ENCODE measurements at regions not wholly inside any gene's neighbourhood (a gene's known extent, or its start where the extent isn't known, plus 50 kb on each side); places are given as distances from the start of the nearest gene placed in this dataset.

- DNase-seq (ENCODE audit: low read depth in 2 of 3, low spot score in 1 of 3): no peak
Observed at GRCh38 chr16:65202461-65202860, 80.6 kb upstream of the CDH11 start.

DNA sequence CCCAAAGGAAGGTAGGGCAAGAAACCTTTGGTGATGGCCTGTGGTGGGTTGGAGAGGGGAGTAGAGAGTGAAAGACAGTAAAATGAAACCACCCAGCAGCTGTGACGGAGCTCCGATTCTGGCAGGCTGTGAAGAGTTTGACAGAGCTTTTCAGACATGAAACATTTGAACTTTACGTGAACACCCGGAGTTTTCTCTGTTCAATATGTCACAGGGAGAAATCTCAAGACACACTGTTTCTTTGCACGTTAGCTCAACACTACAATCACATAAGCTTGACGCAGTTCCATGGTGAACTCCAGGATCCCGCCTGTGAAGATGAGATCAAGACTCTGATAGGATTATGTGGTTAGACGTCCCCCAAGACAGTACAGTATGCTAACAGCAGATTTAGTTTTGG lies 79.6 kb upstream of the CDH11 start:
- DNase-seq (ENCODE audit: low read depth in 2 of 3, low spot score in 1 of 3): no peak

GRCh38 chr16:65200857-65201256 lies 79.0 kb upstream of the CDH11 start:
- DNase-seq (ENCODE audit: low read depth in 2 of 3, low spot score in 1 of 3): no peak

GRCh38 chr16:65200156-65200773 lies 78.4 kb upstream of the CDH11 start:
- DNase-seq (ENCODE audit: low read depth in 2 of 3, low spot score in 1 of 3): no peak

- DNase-seq (ENCODE audit: low read depth in 2 of 3, low spot score in 1 of 3): no peak
Observed at GRCh38 chr16:65196420-65197075, 74.7 kb upstream of the CDH11 start.

- no peak for DNase-seq (ENCODE audit: low read depth in 2 of 3, low spot score in 1 of 3)
Observed at GRCh38 chr16:65195998-65196397, 74.1 kb upstream of the CDH11 start.

- no peak for DNase-seq (ENCODE audit: low read depth in 2 of 3, low spot score in 1 of 3)
Observed at GRCh38 chr16:65185241-65185778, 63.4 kb upstream of the CDH11 start.

- DNase-seq (ENCODE audit: low read depth in 2 of 3, low spot score in 1 of 3): no peak
Observed at GRCh38 chr16:65181071-65181561, 59.3 kb upstream of the CDH11 start.

GRCh38 chr16:65178151-65178550 lies 56.3 kb upstream of the CDH11 start:
- DNase-seq (ENCODE audit: low read depth in 2 of 3, low spot score in 1 of 3): no peak

DNA sequence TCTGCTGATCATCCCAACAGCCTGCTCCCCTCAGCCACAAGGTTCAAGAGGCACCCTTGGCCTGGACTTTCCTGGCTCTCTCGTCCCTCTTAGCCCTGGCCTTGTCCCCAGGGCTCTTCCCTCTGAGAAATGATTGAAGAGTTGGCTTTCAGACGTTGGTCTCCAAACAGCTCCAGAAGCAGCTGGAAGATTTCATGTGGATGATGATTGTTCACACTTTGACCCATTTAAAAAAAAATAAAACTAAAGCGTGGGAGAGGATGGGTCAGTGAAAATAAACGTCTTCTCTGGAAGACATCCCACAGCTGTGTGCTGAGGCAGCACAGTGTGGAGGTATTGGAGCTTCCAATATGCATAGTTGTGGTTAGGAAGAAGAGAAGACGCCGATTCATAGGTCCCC lies 54.7 kb upstream of the CDH11 start:
- no peak for DNase-seq (ENCODE audit: low read depth in 2 of 3, low spot score in 1 of 3)

GRCh38 chr16:65172356-65172755 lies 50.5 kb upstream of the CDH11 start:
- DNase-seq (ENCODE audit: low read depth in 2 of 3, low spot score in 1 of 3): no peak
